Esophagus squamous epithelium (tissue), 5 donors: ENCODE measurements at regions not wholly inside any gene's neighbourhood (a gene's known extent, or its start where the extent isn't known, plus 50 kb on each side); places are given as distances from the start of the nearest gene placed in this dataset.

ENCODE experiments used
- DNase-seq: peaks from one replicate; lab custom pipeline; 2025; lab: John Stamatoyannopoulos, UW
- H3K27ac ChIP-seq, 4 donors: fragments of 200-600 bp; sonication (generic); one replicate each; pipeline ENCODE4 v1.5.1; 2016 to 2019; ENCODE audit warnings: mild to moderate bottlenecking in 1 of 4
- H3K27me3 ChIP-seq, 4 donors: fragments of 200-600 bp; sonication (generic); 1 replicate in 3 of 4; 2 replicates in 1 of 4; pipeline versions ENCODE4 v1.5.1 to v1.6.0; 2017 to 2021; ENCODE audit warnings: antibody characterized with exemption in 1 of 4
- H3K36me3 ChIP-seq, 3 donors: fragments of 200-600 bp; sonication (generic); one replicate each; pipeline ENCODE4 v1.5.1; 2016 to 2019
- H3K4me1 ChIP-seq, 3 donors: fragments of 200-600 bp; sonication (generic); one replicate each; pipeline ENCODE4 v1.5.1; 2017 to 2019
- H3K4me3 ChIP-seq, 4 donors: fragments of 200-600 bp; sonication (generic); 1 replicate in 3 of 4; 2 replicates in 1 of 4; pipeline ENCODE4 v1.5.1; 2016 to 2019; ENCODE audit warnings: mild to moderate bottlenecking in 2 of 4, moderate library complexity in 1 of 4
- H3K9me3 ChIP-seq, 3 donors: fragments of 200-600 bp; sonication (generic); one replicate each; pipeline ENCODE4 v1.5.1; 2016 to 2019
- CTCF ChIP-seq, 6 experiments: fragments of 450-650 bp in 4 of 6; fragments of 200-600 bp in 2 of 6; sonication (generic) in 2 of 6; IDR thresholded peaks; one replicate each; pipeline ENCODE4 v1.5.1; 2016 to 2019; ENCODE audit warnings: antibody characterized with exemption in 6 of 6, mild to moderate bottlenecking in 4 of 6, moderate library complexity in 4 of 6
- POLR2A ChIP-seq, 4 donors: fragments of 450-650 bp; IDR thresholded peaks; one replicate each; pipeline ENCODE4 v1.6.1; 2017; ENCODE audit warnings: antibody characterized with exemption in 4 of 4, mild to moderate bottlenecking in 4 of 4, moderate library complexity in 3 of 4
- WGBS, 2 donors: methylation state at CpG; one replicate each; pipeline ENCODE4 v1.1.5; 2018; 5-methylcytosine and 5-hydroxymethylcytosine counted together
- intact Hi-C: fragments of 100-400 bp; cut with DNase I; formaldehyde crosslinking; loops from one replicate; pipeline ENCODE4 v1.15.0; 2022
- donor health status: DM: yes; HTN: yes; CAD: no.

GRCh38 chr18:78703291-78703690 is 276.3 kb upstream of the SALL3 start:
- Histone ChIP-seq H3K27ac (no peak overlapping the region), H3K4me3 (no peak overlapping the region), H3K36me3 (no peaks in the 10 kb centered on the region), H3K4me1 (no peaks in the 10 kb centered on the region), H3K9me3 (peaks cover 0 to 4% (median 0%) of the 10 kb centered on the region in 3 donors), H3K27me3 (peaks cover 0 to 33% (median 0%) of the 10 kb centered on the region in 4 donors)
- no peak for TF ChIP-seq POLR2A (IDR thresholded peaks at IDR 0.05)
- TF ChIP-seq CTCF (IDR thresholded peaks at IDR 0.05), result no peak
- intact Hi-C loops, result no loop called here
- WGBS, 2 donors, result 88 to 93% methylated on average over 14 to 24 of the region's 26 CpGs
- DNase-seq, result no peak

- H3K9me3 ChIP-seq, result peaks cover 0 to 15% (median 7%) of the 10 kb centered on the region in 3 donors
- no peak overlapping the region for H3K4me3 ChIP-seq
- DNase-seq, result no peak
- intact Hi-C loops, result no loop called here
- no peak for TF ChIP-seq POLR2A (IDR thresholded peaks at IDR 0.05)
- no peak for TF ChIP-seq CTCF (IDR thresholded peaks at IDR 0.05)
- H3K27me3 ChIP-seq, result peaks cover 0 to 38% (median 0%) of the 10 kb centered on the region in 4 donors
- WGBS, 2 donors, result 71 to 84% methylated on average over 12 to 14 of the region's 16 CpGs
- H3K27ac ChIP-seq, result no peak overlapping the region
- no peaks in the 10 kb centered on the region for H3K36me3 ChIP-seq
- no peaks in the 10 kb centered on the region for H3K4me1 ChIP-seq
These were observed 274.6 kb upstream of the SALL3 start for GRCh38 chr18:78704971-78705461.

GRCh38 chr18:78709261-78709809 is 270.3 kb upstream of the SALL3 start:
- intact Hi-C loops, result no loop called here
- DNase-seq, result no peak
- Histone ChIP-seq H3K4me3 (no peak overlapping the region), H3K27ac (no peak overlapping the region), H3K36me3 (no peaks in the 10 kb centered on the region), H3K4me1 (no peaks in the 10 kb centered on the region), H3K27me3 (peaks cover 0 to 17% (median 0%) of the 10 kb centered on the region in 4 donors), H3K9me3 (peaks cover 0 to 15% (median 7%) of the 10 kb centered on the region in 3 donors)
- WGBS, 2 donors, result 88 to 91% methylated on average over 3 to 6 of the region's 8 CpGs
- TF ChIP-seq CTCF (IDR thresholded peaks at IDR 0.05), result no peak
- no peak for TF ChIP-seq POLR2A (IDR thresholded peaks at IDR 0.05)

GRCh38 chr18:78711316-78711715 is 268.3 kb upstream of the SALL3 start:
- Histone ChIP-seq H3K27ac (no peak overlapping the region), H3K4me3 (no peak overlapping the region), H3K27me3 (peaks cover 0 to 17% (median 0%) of the 10 kb centered on the region in 4 donors), H3K4me1 (no peaks in the 10 kb centered on the region), H3K36me3 (no peaks in the 10 kb centered on the region), H3K9me3 (peaks cover 0 to 15% (median 7%) of the 10 kb centered on the region in 3 donors)
- intact Hi-C loops, result no loop called here
- 88 to 95% methylated on average over 8 of the region's 8 CpGs for WGBS, 2 donors
- DNase-seq, result no peak
- TF ChIP-seq POLR2A (IDR thresholded peaks at IDR 0.05) (no peak), CTCF (IDR thresholded peaks at IDR 0.05) (no peak)

GRCh38 chr18:78711971-78712370 is 267.6 kb upstream of the SALL3 start:
- WGBS, 2 donors, result 77 to 87% methylated on average over 3 to 4 of the region's 4 CpGs
- Histone ChIP-seq H3K36me3 (no peaks in the 10 kb centered on the region), H3K4me1 (no peaks in the 10 kb centered on the region), H3K4me3 (no peak overlapping the region), H3K27ac (no peak overlapping the region), H3K9me3 (peaks cover 0 to 15% (median 7%) of the 10 kb centered on the region in 3 donors), H3K27me3 (peaks cover 0 to 17% (median 0%) of the 10 kb centered on the region in 4 donors)
- TF ChIP-seq POLR2A (IDR thresholded peaks at IDR 0.05), result no peak
- TF ChIP-seq CTCF (IDR thresholded peaks at IDR 0.05), result no peak
- no peak for DNase-seq
- intact Hi-C loops, result no loop called here
